Right lobe of liver (tissue), 4 donors: ENCODE measurements at regions not wholly inside any gene's neighbourhood (a gene's known extent, or its start where the extent isn't known, plus 50 kb on each side); places are given as distances from the start of the nearest gene placed in this dataset.

Experiments used
- POLR2A ChIP-seq: fragments of 450-650 bp; IDR thresholded peaks from one replicate; pipeline ENCODE4 v1.6.1; 2017; ENCODE audit warnings: antibody characterized with exemption, mild to moderate bottlenecking
- TF ChIP-seq, protein P1 (sequence below), 4 donors: fragments of 200-600 bp in 3 of 4; fragments of 450-650 bp in 1 of 4; IDR thresholded peaks; one replicate each; pipeline versions ENCODE4 v1.5.1 to v1.8.0; 2016 to 2022; ENCODE audit warnings: antibody characterized with exemption in 4 of 4, mild to moderate bottlenecking in 2 of 4
- donor health status: DM: no; HTN: no; CAD: no.
- donor health status: DM: no; HTN: no; CAD: no.
- donor health status: DM: no; HTN: yes; CAD: no.

DNA sequence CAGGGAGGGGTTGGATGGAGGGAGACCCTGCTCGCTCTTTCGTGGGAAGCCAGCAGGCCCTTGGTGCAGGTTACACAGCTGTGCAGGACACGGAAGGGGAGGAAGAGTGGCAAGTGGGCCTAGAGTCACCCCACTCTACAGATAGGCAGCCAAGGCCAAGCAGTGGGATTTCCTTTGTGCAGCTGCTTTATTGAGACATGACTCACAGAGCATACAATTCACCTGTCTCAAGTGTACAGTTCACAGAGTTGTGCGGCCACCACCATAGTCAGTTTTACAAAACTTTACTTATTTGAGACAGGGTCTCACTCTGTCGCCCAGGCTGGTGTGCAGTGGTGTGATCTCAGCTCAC is 91.2 kb upstream of the CIBAR2 start:
- TF ChIP-seq, protein P1, sequence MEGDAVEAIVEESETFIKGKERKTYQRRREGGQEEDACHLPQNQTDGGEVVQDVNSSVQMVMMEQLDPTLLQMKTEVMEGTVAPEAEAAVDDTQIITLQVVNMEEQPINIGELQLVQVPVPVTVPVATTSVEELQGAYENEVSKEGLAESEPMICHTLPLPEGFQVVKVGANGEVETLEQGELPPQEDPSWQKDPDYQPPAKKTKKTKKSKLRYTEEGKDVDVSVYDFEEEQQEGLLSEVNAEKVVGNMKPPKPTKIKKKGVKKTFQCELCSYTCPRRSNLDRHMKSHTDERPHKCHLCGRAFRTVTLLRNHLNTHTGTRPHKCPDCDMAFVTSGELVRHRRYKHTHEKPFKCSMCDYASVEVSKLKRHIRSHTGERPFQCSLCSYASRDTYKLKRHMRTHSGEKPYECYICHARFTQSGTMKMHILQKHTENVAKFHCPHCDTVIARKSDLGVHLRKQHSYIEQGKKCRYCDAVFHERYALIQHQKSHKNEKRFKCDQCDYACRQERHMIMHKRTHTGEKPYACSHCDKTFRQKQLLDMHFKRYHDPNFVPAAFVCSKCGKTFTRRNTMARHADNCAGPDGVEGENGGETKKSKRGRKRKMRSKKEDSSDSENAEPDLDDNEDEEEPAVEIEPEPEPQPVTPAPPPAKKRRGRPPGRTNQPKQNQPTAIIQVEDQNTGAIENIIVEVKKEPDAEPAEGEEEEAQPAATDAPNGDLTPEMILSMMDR (IDR thresholded peaks at IDR 0.05): no peak
- no peak for TF ChIP-seq POLR2A
